ENCODE measurements at regions not wholly inside any gene's neighbourhood (a gene's known extent, or its start where the extent isn't known, plus 50 kb on each side); places are given as distances from the start of the nearest gene placed in this dataset.

DNA sequence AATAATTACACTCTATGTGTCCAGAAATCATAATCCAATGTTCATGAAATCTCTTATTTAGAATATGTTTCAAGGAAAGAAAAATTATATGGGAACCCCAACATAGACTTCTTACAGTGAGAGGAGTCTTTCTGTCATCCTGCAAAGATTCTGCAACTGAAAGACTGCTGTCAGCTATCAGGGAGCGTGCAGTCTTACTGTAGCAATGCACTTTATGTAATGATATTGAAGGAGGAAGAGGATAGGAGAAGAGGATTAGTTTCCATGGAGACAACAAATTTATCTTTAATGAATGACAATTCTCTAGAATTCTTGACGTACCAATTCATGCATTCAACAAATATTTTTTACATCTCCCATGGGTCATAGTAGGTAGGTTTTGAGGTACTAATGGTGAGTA lies 61.3 kb upstream of the MYT1L start:
- no peak for DNase-seq (ENCODE audit: extremely low read depth, low read depth)
- TF ChIP-seq, protein P1, sequence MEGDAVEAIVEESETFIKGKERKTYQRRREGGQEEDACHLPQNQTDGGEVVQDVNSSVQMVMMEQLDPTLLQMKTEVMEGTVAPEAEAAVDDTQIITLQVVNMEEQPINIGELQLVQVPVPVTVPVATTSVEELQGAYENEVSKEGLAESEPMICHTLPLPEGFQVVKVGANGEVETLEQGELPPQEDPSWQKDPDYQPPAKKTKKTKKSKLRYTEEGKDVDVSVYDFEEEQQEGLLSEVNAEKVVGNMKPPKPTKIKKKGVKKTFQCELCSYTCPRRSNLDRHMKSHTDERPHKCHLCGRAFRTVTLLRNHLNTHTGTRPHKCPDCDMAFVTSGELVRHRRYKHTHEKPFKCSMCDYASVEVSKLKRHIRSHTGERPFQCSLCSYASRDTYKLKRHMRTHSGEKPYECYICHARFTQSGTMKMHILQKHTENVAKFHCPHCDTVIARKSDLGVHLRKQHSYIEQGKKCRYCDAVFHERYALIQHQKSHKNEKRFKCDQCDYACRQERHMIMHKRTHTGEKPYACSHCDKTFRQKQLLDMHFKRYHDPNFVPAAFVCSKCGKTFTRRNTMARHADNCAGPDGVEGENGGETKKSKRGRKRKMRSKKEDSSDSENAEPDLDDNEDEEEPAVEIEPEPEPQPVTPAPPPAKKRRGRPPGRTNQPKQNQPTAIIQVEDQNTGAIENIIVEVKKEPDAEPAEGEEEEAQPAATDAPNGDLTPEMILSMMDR (IDR thresholded peaks at IDR 0.05; ENCODE audit: low read depth, low read length) = no peak

DNA sequence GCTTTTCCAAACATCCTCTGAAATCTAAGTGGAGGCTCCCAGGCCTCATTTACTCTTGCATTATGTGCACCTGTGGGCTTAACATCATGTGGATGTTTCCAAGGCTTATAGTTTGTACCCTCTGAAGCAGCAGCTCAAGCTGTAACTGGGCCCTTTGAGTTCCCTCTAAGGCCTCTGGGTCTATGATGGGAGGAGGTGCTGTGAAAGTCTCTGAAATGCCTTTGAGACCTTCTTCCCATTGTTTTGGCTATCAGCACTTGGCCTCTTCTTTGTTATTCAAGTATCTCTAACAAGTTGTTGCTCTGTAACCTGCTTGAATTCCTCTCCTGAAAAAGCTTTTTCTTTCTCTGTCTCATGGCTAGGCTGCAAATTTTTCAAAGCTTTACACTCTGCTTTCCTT lies 58.1 kb upstream of the MYT1L start:
- TF ChIP-seq, protein P1 (IDR thresholded peaks at IDR 0.05; ENCODE audit: low read depth, low read length) = no peak
- no peak for DNase-seq (ENCODE audit: extremely low read depth, low read depth)

Measured in AG09319 (cell line).